ENCODE measurements at regions not wholly inside any gene's neighbourhood (a gene's known extent, or its start where the extent isn't known, plus 50 kb on each side); places are given as distances from the start of the nearest gene placed in this dataset.

DNA sequence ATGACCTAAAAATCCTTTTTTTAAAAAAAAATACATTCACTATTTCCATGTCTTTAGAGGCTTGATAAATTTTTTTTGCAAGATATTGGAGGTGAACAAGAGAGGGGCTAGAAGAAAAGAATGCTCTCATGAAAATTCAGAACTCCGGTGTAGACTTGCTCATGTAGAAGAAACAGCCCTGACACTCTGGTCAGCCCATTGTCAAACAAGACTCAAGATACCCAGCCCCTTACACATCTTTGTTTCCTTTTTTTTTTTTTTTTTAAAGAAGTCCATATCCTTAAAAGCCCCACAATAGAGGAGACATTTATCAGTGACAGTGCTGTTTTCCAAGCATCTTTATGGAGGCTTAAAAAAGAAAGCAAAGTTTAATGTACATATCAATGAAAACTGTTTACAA is 196.8 kb upstream of the RORA start:
- TF ChIP-seq, protein P1, sequence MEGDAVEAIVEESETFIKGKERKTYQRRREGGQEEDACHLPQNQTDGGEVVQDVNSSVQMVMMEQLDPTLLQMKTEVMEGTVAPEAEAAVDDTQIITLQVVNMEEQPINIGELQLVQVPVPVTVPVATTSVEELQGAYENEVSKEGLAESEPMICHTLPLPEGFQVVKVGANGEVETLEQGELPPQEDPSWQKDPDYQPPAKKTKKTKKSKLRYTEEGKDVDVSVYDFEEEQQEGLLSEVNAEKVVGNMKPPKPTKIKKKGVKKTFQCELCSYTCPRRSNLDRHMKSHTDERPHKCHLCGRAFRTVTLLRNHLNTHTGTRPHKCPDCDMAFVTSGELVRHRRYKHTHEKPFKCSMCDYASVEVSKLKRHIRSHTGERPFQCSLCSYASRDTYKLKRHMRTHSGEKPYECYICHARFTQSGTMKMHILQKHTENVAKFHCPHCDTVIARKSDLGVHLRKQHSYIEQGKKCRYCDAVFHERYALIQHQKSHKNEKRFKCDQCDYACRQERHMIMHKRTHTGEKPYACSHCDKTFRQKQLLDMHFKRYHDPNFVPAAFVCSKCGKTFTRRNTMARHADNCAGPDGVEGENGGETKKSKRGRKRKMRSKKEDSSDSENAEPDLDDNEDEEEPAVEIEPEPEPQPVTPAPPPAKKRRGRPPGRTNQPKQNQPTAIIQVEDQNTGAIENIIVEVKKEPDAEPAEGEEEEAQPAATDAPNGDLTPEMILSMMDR (IDR thresholded peaks at IDR 0.05; ENCODE audit: poor library complexity), result no peak
- no peak for TF ChIP-seq EZH2 (IDR thresholded peaks at IDR 0.05; ENCODE audit: borderline replicate concordance)
- TF ChIP-seq EZH2phosphoT487 (IDR thresholded peaks at IDR 0.05; ENCODE audit: low read depth, severe bottlenecking, unreplicated experiment), result no peak
